Activated CD4-positive, alpha-beta T cell treated with anti-CD3 and anti-CD28 coated beads, Interleukin-2, amount 50 U/mL, for 4 hours (primary cell): ENCODE measurements at regions not wholly inside any gene's neighbourhood (a gene's known extent, or its start where the extent isn't known, plus 50 kb on each side); places are given as distances from the start of the nearest gene placed in this dataset.

Source experiments
- DNase-seq, 2 experiments: peaks; one replicate each; pipeline ENCODE4 v3.0.0-alpha.2; 2020

GRCh38 chr13:39942552-39943273 lies 287.3 kb downstream of the COG6 start:
- peak; percentile 63 to 65 for DNase-seq

DNA sequence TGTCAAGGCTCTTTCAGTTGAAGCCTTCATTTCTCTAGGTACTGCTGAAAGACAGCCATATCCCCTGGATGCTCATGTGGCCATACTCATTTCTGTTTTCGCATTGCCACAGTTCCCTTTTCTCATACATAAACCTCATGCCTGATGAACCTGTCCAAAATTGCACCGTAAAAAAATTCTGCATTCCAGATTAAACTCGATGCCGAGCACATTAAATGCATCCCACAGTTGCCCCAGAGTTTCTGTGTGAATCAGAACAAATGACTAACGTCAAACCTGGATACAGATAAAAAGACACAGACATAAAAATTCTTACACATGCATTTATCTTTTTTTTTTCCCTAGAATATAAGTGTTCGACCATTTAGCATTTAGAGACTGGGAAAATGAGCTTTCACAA lies 288.2 kb downstream of the COG6 start:
- DNase-seq: no peak

GRCh38 chr13:39945226-39945625 lies 289.8 kb downstream of the COG6 start:
- DNase-seq: no peak

DNA sequence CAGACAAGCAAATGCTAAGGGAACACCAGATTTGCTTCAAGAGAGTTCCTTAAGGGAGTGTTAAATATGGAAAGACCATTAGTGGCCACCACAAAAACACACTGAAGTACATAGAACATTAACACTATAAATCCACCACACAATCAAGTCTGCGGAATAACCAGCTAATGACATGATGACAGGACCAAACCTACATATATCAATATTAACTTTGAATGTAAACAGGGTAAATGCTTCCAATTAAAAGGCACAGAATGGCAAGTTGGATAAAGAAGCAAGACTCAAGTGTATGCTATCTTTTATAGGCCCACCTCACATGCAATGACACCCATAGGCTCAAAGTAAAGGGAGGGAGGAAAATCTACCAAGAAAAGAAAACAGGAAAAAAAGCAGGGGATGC lies 291.3 kb downstream of the COG6 start:
- DNase-seq: no peak

GRCh38 chr13:39951301-39951700 lies 295.8 kb downstream of the COG6 start:
- DNase-seq: no peak

- no peak for DNase-seq
Measured at GRCh38 chr13:39952249-39953233, 297.1 kb downstream of the COG6 start.

DNA sequence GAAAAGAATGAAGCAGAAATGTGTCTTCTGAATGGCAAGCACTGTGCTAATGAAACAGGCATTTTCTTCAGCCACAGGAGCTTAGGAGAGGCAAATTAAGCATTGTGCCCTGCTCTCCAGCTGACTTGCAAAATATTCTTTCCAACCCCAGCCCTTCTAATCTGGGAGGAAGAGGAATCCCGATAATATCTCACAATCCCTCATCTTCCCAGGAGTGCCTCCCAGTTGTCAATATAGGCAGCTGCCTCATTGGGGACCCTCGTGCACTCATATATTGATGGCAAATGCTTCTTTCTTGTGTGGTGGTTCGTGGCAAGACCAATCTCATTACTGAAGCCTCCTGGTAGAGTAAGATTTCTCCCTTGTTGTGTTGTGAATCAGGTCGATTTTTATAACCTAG lies 299.0 kb downstream of the COG6 start:
- no peak for DNase-seq

DNA sequence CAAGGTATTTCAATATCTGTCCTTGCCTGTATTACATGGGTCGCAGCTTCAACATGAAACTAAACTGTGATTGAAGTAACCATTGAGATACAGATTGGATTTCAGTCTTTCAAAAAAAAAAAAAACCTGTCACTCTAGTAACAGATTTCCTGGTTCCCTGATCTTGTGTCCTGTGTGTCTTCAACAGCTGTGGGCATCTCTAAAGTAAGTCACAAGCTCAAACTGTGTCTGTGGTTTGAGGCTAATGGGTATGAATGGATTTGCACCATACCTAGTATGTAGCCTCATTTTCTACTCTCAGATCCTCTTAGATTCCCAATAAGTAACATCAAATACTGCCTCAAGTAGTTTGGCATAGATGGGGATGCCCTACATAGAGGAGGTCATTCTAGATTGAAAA lies 300.1 kb downstream of the COG6 start:
- no peak for DNase-seq

- DNase-seq: no peak
Measured at GRCh38 chr13:39956036-39956435, 300.6 kb downstream of the COG6 start.

DNA sequence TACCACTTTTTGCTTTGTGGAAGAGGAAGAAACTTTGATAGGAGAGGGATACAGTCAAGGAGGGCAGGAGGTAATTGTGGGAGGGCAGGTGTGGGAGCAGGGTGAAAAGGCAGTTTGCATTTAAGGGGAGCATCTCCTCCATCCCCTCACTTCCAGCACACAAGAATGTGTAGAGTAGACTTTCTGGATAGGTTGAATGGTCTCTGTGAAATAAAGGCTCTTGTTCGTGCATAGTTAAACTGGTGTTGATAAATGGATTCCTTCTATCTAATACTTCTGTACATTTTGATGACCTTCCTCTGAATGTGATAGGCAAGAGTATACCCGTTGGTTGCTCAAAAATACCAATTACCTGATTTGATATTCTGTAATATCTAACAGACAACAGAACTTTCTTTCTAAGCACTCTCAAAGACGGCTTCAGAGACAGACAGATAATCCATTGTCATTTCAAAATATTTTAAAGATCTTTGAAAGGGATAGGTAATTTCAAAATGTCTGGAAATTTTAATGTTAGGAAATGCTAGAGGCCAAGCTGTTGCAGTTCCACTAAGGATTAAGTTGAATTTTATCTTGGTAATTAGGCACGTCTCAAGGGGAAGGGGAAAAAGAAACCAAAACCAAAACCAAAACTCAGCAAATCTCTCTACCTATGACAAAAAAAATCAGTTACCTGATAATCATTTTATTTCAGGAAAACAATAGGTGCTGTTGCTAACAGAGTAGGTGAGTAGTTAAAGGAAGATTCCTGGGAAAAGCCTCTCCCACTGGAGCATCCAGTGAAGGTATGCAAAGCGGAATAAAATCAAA lies 302.6 kb downstream of the COG6 start:
- no peak for DNase-seq

DNA sequence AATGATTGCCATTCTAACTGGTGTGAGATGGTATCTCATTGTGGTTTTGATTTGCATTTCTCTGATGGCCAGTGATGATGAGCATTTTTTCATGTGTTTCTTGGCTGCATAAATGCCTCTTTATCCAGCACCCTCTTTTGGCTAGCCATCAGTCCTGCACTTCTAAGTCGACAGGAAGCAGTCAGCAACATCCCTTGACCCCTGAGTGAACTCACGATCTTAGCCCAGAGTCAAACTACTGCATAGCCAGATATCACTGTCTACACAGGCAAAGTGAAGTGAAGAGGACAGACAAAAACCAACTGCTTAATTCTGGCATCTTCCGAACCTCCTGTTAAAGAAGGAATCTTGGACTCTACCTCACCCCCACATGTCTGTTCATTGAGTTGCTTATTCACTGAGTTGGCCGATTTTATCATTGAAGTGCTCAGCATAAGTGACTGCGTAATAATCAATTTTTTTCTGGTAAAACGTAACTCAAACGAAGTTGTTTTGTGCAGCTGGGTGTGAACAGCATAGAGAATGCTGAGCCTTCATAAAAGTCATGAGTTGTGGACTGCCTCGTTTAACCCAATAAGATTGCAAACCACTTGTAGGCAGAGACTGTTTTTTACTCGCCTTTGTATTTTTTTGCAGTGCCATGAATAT lies 304.2 kb downstream of the COG6 start:
- no peak for DNase-seq

DNA sequence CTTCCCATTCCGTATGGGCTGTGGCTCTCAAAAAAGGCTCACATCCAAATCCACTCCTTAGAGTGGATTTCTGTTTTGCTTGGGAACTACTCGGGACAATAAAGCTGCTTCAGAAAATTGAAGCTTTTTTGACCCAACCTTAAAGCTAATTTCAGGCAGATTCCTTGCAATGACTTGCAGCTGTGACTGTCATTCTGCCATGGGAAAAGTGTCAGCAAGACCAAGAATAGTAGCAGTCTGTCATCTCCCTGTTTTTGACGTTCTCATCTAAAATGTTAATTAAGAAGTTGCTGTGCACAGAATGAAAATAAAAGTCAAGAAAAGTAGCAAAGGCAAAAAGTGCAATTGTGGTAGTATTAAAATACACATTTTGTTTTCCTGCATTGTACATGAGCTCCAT lies 304.7 kb downstream of the COG6 start:
- no peak for DNase-seq

- DNase-seq: no peak
Measured at GRCh38 chr13:39961036-39961435, 305.6 kb downstream of the COG6 start.

DNA sequence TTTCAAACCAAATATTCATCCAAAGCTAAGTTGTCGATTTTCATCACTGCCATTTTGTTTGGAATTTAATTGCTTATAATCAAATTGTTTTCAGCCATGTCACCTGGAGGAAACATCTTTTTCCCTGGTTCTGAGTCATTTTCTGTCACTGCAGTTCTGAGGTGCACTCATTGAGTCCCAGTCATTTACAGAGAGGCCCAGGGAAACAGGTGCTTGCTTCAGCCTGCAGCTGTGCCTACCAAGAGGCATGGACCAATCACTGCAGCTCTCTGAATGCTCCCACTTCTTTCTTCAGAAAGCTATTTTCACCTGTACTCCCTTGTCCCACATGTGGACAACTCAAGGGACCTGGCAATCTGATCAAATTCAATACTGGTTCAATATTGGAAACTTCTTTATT lies 308.1 kb downstream of the COG6 start:
- DNase-seq: no peak

GRCh38 chr13:39965309-39965708 lies 309.8 kb downstream of the COG6 start:
- no peak for DNase-seq

DNA sequence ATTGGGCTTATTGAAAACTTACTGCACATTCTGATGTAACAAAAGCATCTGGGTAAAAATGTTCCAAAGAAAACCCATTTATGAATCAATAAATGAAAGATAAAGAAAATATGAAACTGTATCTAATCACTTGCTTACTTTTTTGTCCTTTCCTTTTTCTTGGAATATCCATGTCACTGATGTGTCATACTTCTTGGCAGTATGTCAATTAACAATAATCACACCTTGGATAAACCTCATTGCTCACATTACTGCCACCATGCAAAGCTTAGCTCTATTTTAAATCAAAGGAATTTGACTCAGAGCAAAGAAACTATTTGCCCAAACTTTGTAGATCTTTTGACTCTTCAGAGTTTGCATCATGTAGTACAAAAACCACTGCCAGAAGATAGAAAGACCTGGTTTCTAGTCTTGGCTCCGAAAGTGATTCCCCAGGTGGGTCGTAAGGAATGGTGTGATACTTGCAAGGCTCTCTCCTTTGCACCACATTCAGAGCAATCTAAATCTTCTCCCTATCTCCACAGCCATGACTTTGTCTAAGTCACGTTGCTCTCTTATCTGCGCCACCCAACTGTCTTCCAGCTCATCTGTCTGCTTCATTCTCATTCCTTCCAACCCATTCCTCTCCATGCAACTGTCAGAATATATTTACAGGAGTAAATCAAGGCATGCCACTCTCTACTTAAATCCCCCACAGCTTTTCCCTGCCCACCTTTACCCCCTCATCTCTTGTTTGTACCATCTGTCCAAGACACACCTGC lies 311.9 kb downstream of the COG6 start:
- DNase-seq: no peak

DNA sequence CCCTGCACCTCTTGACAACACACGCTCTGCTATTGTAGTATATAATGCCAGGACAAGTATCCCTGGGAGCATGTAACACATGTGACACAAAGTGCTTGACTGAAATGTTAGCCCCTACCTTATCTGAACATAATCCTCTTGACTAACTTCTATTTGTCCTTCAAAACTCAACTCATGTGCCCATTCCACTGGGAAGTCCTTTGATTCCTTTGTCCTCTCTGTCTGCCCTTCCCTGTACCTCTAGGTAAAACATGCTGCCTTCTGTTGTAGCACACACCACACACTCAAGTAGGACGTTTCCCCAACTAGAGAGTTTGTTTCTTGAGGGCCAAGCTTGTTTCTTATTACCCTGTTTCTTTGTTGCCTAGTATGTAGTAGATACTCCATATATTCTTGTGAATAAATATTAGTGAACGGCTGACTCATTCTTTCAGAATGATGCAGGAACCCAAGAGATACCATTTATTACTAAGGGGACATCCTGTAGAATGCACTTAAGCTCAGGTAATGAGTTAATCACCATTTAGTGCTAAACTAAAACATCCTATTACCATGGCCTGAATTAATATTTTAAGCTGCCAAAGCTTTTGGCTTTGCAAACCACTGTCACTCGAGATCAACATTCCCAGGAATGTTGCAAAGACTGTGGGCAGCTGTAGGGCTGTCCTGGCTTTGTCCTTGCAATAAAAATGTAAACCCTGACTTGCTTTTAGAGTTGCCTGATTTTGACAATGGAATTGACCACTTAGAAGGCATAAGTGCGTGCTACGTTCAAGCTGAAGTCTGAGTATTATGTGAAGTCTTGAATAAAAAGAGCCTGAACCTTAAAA lies 313.4 kb downstream of the COG6 start:
- no peak for DNase-seq

DNA sequence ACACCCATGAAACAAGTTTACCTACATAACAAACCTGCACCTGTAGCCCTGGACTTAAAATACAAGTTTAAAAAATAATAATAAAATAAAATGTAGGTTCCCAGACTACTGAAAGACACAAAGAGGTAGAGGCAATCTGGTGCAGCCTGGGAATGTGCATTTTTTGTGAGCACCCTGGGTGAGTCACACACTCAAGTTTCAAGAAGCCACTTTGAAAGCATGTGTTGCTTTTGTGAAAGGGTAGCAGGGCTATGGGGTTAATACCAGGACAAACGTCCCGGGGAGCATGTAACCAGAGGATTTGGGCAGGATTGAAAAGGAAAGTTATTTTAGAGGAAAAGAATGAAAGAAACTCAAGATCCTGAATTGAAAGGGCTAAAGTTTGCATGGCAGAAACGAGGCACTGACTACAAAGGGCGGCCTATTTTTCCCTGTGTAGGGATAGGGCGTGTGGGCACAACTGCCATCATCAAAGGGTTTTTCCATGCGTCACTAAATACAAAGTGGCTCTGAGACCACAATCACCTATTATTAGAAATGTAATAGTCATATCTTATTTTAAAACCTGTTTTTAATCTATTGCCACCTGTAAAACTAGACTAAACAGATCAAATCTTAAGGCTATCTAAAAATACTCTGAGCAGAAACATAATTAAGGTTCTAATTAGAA lies 314.9 kb downstream of the COG6 start:
- no peak for DNase-seq

DNA sequence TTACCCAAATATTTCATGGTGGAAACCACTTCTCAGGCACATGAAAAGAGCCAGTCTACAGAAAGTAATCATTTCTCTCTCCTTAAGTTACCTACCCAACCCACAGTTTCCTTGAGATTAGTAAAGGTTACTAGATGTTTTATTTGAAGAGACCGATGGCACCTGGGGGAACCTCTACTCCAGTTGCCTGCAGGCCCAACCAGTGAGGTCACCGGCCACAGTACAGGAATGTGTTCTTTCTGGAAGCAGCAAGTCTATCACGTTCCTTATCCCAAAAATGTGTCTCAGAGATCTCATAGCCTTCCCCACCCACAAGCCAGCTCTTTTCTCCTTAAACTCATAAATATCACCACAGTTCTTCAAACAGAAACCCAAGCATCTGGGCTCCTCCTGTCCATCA lies 316.1 kb downstream of the COG6 start:
- DNase-seq: no peak

- no peak for DNase-seq
Measured at GRCh38 chr13:39976481-39976880, 321.0 kb downstream of the COG6 start.
